Karpas-422 (cell line): ENCODE measurements at regions not wholly inside any gene's neighbourhood (a gene's known extent, or its start where the extent isn't known, plus 50 kb on each side); places are given as distances from the start of the nearest gene placed in this dataset.

Source experiments
- DNase-seq: peaks from one replicate; pipeline ENCODE4 v3.0.0-alpha.2; 2015
- H2AFZ ChIP-seq: fragments of 200-600 bp; sonication (generic); 2 replicates; pipeline ENCODE4 v1.6.1; 2014; ENCODE audit warnings: antibody characterized with exemption, low read length, mixed read lengths
- H3K27ac ChIP-seq: fragments of 200-600 bp; sonication (generic); 2 replicates; pipeline ENCODE4 v1.5.1; 2014; ENCODE audit warnings: mild to moderate bottlenecking, low read length, moderate library complexity
- H3K27me3 ChIP-seq: fragments of 200-600 bp; sonication (generic); 2 replicates; pipeline ENCODE4 v1.6.1; 2014; ENCODE audit warnings: low read length, mixed read lengths
- H3K36me3 ChIP-seq: fragments of 200-600 bp; sonication (generic); 2 replicates; pipeline ENCODE4 v1.6.1; 2014; ENCODE audit warnings: low read length, mixed read lengths; ENCODE audit not compliant: insufficient read depth
- H3K4me1 ChIP-seq: fragments of 200-600 bp; sonication (generic); 2 replicates; pipeline ENCODE4 v1.6.1; 2014; ENCODE audit warnings: mild to moderate bottlenecking, low read length, mixed read lengths
- H3K4me2 ChIP-seq: fragments of 200-600 bp; sonication (generic); 2 replicates; pipeline ENCODE4 v1.6.1; 2014; ENCODE audit warnings: low read length, low read depth, mild to moderate bottlenecking; ENCODE audit not compliant: poor library complexity, severe bottlenecking
- H3K4me3 ChIP-seq: fragments of 200-600 bp; sonication (generic); 2 replicates; pipeline ENCODE4 v1.5.1; 2014; ENCODE audit warnings: mild to moderate bottlenecking, antibody characterized with exemption, low read length, mixed read lengths
- H3K79me2 ChIP-seq: fragments of 200-600 bp; sonication (generic); 2 replicates; pipeline ENCODE4 v1.6.1; 2014; ENCODE audit warnings: mild to moderate bottlenecking, low read length, mixed read lengths
- H3K9ac ChIP-seq: fragments of 200-600 bp; sonication (generic); 2 replicates; pipeline ENCODE4 v1.6.0; 2014; ENCODE audit warnings: low read length
- H3K9me2 ChIP-seq: fragments of 200-600 bp; sonication (generic), shearing (Covaris generic); replicated peaks from 2 replicates; pipeline ENCODE4 v1.6.0; 2014; ENCODE audit warnings: mild to moderate bottlenecking, low read length, moderate library complexity; ENCODE audit not compliant: insufficient read depth
- H3K9me3 ChIP-seq: fragments of 300-700, 200-600 bp; sonication (generic); 2 replicates; pipeline ENCODE4 v1.6.1; 2014; ENCODE audit warnings: low read length, mixed read lengths
- H4K20me1 ChIP-seq: fragments of 200-600 bp; sonication (generic); 2 replicates; pipeline ENCODE4 v1.6.1; 2014; ENCODE audit warnings: mild to moderate bottlenecking, antibody characterized with exemption, low read length, low read depth; ENCODE audit not compliant: insufficient read depth

DNA sequence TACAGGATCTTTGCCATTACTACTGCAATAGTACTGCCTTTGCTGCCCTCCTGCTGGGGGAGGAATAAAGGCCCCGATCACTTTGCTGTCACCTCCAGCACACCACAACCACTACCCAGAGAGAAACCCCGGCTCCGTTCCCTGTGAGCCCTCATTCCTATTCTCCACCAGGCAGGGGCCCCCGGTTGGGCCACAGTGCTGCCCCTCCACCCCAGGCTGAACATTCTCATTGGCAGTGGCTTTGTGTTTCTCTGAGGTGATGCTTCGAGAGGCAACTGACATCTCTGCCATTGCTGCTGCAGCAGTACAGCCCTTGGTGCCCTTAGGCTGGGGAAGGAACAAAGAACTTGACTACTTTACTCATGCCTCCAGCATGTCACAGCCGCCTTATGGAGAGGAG, 612.9 kb upstream of the EPHA6 start:
- no peaks in the 10 kb centered on the region for H3K4me1 ChIP-seq
- no peak overlapping the region for H3K9ac ChIP-seq
- no peaks in the 10 kb centered on the region for H3K36me3 ChIP-seq
- no peak overlapping the region for H3K27ac ChIP-seq
- H3K27me3 ChIP-seq = no peaks in the 10 kb centered on the region
- H3K9me3 ChIP-seq = peaks cover 6% of the 10 kb centered on the region; the same call in 1 of the 2 replicates
- no peaks in the 10 kb centered on the region for H3K79me2 ChIP-seq
- no peaks in the 10 kb centered on the region for H3K9me2 ChIP-seq
- no peaks in the 10 kb centered on the region for H4K20me1 ChIP-seq
- H2AFZ ChIP-seq = no peak overlapping the region
- H3K4me2 ChIP-seq = no peak overlapping the region
- DNase-seq = no peak
- H3K4me3 ChIP-seq = no peak overlapping the region

DNA sequence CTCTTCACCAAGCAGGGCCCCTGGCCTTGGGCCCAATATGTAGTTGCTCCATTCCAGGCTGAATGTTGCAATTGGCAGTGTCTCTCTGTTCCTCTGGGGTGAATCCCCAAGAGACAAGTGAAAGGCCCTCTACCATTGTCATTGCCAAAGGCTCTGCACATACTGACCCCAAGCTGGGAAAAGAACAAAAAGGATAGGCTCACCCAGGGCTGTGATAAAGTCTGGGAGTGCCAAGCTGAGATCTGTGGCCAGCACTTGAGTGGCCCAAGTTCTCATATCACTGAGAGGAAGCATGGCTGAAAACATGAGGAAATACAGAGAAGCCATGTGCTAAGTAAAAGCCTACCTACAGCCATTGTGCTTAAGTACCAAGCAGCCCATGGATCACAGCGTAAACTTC, 612.2 kb upstream of the EPHA6 start:
- Histone ChIP-seq H3K9me3 (peaks cover 6% of the 10 kb centered on the region; the same call in 1 of the 2 replicates), H3K27me3 (no peaks in the 10 kb centered on the region), H3K27ac (no peak overlapping the region), H3K4me3 (no peak overlapping the region), H4K20me1 (no peaks in the 10 kb centered on the region), H3K36me3 (no peaks in the 10 kb centered on the region), H3K79me2 (no peaks in the 10 kb centered on the region), H3K4me2 (no peak overlapping the region), H3K9ac (no peak overlapping the region), H3K9me2 (no peaks in the 10 kb centered on the region), H3K4me1 (no peaks in the 10 kb centered on the region), H2AFZ (no peak overlapping the region)
- DNase-seq = no peak

DNA sequence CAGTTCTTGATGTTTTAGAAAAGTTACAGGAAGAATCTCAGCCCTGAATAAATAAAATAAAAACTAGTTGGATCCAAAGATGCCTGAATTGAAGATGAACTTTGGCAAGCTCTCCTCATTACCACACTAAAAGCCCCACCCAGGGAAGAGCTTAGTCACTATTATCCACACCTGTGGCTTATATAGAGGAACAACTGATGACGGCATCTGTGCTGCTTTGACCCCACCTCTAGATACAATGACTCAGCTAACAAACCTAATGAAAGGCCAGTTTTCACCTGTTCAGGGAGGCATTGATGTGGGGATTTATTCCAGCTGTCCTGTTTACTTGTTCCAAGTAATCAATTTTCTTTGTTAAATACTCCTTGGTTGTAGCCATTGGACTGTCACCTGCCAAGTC, 604.7 kb upstream of the EPHA6 start:
- Histone ChIP-seq H3K9ac (no peak overlapping the region), H3K27ac (no peak overlapping the region), H3K36me3 (no peaks in the 10 kb centered on the region), H3K4me1 (no peaks in the 10 kb centered on the region), H3K9me3 (peaks cover 14% of the 10 kb centered on the region), H2AFZ (no peak overlapping the region), H3K9me2 (no peaks in the 10 kb centered on the region), H3K79me2 (no peaks in the 10 kb centered on the region), H3K4me3 (no peak overlapping the region), H3K27me3 (no peaks in the 10 kb centered on the region), H4K20me1 (no peaks in the 10 kb centered on the region), H3K4me2 (no peak overlapping the region)
- no peak for DNase-seq

DNA sequence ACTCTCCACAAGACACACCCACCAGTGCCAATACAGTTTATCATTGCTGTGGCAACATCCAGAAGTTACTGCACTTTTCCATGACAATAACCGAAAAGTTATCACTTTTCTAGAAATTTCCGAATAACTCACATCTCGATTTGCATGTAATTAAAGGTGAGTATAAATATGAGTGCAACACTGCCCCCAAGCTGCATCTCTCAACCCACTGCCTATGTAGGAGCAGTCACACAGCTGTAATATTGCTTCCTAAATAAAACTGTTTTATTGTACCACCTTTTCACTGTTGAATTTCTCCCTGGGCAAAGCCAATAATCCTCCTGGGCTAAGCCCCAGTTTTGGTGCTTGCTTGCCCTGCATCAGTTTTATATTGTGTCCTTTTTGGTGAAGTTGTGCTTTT, 601.0 kb upstream of the EPHA6 start:
- Histone ChIP-seq H3K9ac (no peak overlapping the region), H3K4me3 (no peak overlapping the region), H3K27me3 (no peaks in the 10 kb centered on the region), H3K36me3 (no peaks in the 10 kb centered on the region), H3K4me2 (no peak overlapping the region), H3K27ac (no peak overlapping the region), H2AFZ (no peak overlapping the region), H3K4me1 (no peaks in the 10 kb centered on the region), H4K20me1 (no peaks in the 10 kb centered on the region), H3K79me2 (no peaks in the 10 kb centered on the region), H3K9me3 (peaks cover 11% of the 10 kb centered on the region; the same call in 1 of the 2 replicates), H3K9me2 (no peaks in the 10 kb centered on the region)
- no peak for DNase-seq

DNA sequence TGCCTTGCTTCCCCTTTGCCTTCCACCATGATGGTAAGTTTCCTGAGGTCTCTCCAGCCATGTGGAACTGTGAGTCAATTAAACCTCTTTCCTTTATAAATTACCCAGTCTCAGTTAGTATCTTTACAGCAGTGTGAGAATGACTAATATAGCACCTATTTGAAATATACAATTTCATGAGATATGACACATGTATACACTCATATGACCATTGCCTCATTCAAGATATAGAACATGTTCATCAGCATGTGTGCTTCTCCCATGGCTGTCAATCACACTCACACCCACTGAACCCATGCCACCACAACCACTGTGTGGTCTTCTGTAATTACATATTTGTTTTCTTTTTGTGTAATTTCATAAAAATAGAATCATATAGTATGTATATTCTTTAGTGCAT, 599.5 kb upstream of the EPHA6 start:
- no peak for DNase-seq
- no peaks in the 10 kb centered on the region for H3K79me2 ChIP-seq
- no peaks in the 10 kb centered on the region for H3K36me3 ChIP-seq
- H4K20me1 ChIP-seq = no peaks in the 10 kb centered on the region
- no peaks in the 10 kb centered on the region for H3K4me1 ChIP-seq
- H3K9ac ChIP-seq = no peak overlapping the region
- peaks cover 13% of the 10 kb centered on the region for H3K9me3 ChIP-seq
- no peaks in the 10 kb centered on the region for H3K9me2 ChIP-seq
- no peak overlapping the region for H3K4me3 ChIP-seq
- H3K4me2 ChIP-seq = no peak overlapping the region
- H2AFZ ChIP-seq = no peak overlapping the region
- H3K27ac ChIP-seq = no peak overlapping the region
- no peaks in the 10 kb centered on the region for H3K27me3 ChIP-seq

DNA sequence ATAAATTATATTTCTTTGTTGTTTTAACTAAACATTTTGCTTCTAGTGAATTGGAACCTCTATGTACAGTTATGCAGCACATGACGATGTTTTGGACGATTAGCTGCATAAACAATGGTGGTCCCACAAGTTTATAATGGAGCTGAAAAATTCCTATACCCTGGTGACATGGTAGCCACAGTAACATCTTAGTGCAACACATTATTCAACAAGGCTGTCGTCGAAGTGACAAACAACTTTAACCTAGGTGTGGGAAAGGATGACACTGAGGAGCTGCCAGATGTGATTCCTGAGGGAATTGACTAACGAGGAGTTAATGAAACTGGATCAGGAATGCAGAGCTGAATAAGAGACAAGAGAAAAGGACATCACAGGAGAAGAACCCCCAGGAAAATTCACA, 588.9 kb upstream of the EPHA6 start:
- Histone ChIP-seq H3K9me3 (peaks cover 12% of the 10 kb centered on the region; the same call in 1 of the 2 replicates), H3K27ac (no peak overlapping the region), H3K79me2 (no peaks in the 10 kb centered on the region), H2AFZ (no peak overlapping the region), H3K9ac (no peak overlapping the region), H3K27me3 (no peaks in the 10 kb centered on the region), H4K20me1 (no peaks in the 10 kb centered on the region), H3K9me2 (no peaks in the 10 kb centered on the region), H3K4me2 (no peak overlapping the region), H3K36me3 (no peaks in the 10 kb centered on the region), H3K4me3 (no peak overlapping the region), H3K4me1 (no peaks in the 10 kb centered on the region)
- DNase-seq = no peak

DNA sequence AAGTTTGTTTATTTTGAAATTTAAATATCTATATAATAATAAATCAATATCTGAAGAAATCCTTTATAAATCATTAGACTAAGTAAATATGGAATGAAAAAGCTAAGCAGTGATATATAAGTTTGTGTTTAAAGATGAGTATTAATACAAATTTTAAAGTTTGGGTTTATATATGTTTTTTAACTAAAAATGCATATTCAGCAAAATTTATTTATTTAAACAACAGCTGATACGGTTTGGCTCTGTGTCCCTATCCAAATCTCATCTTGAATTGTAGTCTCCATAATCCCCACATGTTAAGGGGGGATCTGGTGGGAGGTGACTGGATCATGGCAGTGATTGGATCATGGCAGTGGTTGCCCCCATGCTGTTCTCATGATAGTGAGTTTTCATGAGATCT, 580.7 kb upstream of the EPHA6 start:
- Histone ChIP-seq H3K4me1 (no peaks in the 10 kb centered on the region), H3K4me3 (no peak overlapping the region), H3K4me2 (no peak overlapping the region), H3K9ac (no peak overlapping the region), H3K27me3 (no peaks in the 10 kb centered on the region), H3K27ac (no peak overlapping the region), H3K9me2 (no peaks in the 10 kb centered on the region), H3K36me3 (no peaks in the 10 kb centered on the region), H3K79me2 (no peaks in the 10 kb centered on the region), H2AFZ (no peak overlapping the region), H3K9me3 (peaks cover 10% of the 10 kb centered on the region), H4K20me1 (no peaks in the 10 kb centered on the region)
- DNase-seq = no peak

DNA sequence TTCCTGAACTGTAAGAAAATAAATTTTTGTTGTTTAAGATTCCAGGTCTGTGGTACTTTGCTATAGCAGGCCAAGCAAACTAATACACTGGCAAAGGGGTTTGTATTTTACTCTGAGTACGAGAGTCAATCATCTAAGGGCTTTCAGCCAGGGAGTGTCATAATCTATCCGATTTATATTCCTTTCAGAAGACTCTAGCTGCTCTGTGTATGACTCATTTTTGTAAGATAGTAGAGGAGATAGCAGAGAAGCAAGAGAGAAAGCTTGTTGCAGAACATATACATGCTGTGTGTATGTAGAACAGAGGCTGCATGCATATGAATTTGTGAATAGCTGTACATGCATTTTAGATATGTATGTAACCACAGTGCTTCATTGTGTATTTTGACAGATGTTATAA, 577.9 kb upstream of the EPHA6 start:
- no peaks in the 10 kb centered on the region for H3K36me3 ChIP-seq
- H3K9me2 ChIP-seq = no peaks in the 10 kb centered on the region
- no peaks in the 10 kb centered on the region for H3K27me3 ChIP-seq
- no peak overlapping the region for H3K4me2 ChIP-seq
- H3K4me3 ChIP-seq = no peak overlapping the region
- H3K27ac ChIP-seq = no peak overlapping the region
- H3K9ac ChIP-seq = no peak overlapping the region
- H3K4me1 ChIP-seq = no peaks in the 10 kb centered on the region
- H2AFZ ChIP-seq = no peak overlapping the region
- peaks cover 10% of the 10 kb centered on the region for H3K9me3 ChIP-seq
- no peaks in the 10 kb centered on the region for H3K79me2 ChIP-seq
- H4K20me1 ChIP-seq = no peaks in the 10 kb centered on the region
- DNase-seq = no peak

DNA sequence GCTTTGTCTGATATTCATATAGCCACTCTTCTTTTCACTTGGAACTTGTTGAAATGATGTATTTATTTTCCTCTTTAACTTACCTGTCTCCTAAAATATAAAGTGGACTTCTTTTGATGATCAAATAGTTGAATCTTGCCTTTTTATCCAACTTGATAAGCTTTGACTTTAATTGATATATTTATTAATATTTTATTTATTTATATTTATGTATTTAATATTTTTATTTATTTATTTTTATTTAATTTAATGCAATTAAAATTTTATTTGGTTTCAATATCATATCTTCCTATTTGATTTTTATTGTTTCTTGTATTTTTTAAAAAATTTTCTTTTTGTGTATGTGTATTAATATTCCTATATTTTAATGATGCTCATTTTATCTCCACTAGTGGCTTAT, 555.1 kb upstream of the EPHA6 start:
- no peak for DNase-seq
- H3K9ac ChIP-seq = no peak overlapping the region
- no peak overlapping the region for H2AFZ ChIP-seq
- H4K20me1 ChIP-seq = no peaks in the 10 kb centered on the region
- no peak overlapping the region for H3K4me3 ChIP-seq
- H3K79me2 ChIP-seq = no peaks in the 10 kb centered on the region
- H3K4me1 ChIP-seq = no peaks in the 10 kb centered on the region
- no peaks in the 10 kb centered on the region; the same call in 1 of the 2 replicates for H3K36me3 ChIP-seq
- H3K9me2 ChIP-seq = no peaks in the 10 kb centered on the region
- no peak overlapping the region for H3K4me2 ChIP-seq
- no peaks in the 10 kb centered on the region for H3K27me3 ChIP-seq
- H3K27ac ChIP-seq = no peak overlapping the region
- peaks cover 25% of the 10 kb centered on the region for H3K9me3 ChIP-seq
